Activated CD8-positive, alpha-beta memory T cell treated with anti-CD3 and anti-CD28 coated beads for 36 hours (primary cell): ENCODE measurements at regions not wholly inside any gene's neighbourhood (a gene's known extent, or its start where the extent isn't known, plus 50 kb on each side); places are given as distances from the start of the nearest gene placed in this dataset.

ENCODE experiments used
- CTCF ChIA-PET: fragments of 350-600 bp; sonication (Branson Sonifier 250); formaldehyde crosslinking; loops from one replicate; lab custom pipeline; 2021; ENCODE audit warnings: antibody characterized with exemption; lab: Charles Lee
- POLR2A ChIA-PET: fragments of 350-600 bp; sonication (Branson Sonifier 250); formaldehyde crosslinking; loops from one replicate; lab custom pipeline; 2021; ENCODE audit warnings: antibody characterized with exemption; lab: Charles Lee

- POLR2A ChIA-PET = no interaction called here
- CTCF ChIA-PET = no interaction called here
Measured at GRCh38 chr14:96635850-96636249, 133.7 kb downstream of the PAPOLA start.

DNA sequence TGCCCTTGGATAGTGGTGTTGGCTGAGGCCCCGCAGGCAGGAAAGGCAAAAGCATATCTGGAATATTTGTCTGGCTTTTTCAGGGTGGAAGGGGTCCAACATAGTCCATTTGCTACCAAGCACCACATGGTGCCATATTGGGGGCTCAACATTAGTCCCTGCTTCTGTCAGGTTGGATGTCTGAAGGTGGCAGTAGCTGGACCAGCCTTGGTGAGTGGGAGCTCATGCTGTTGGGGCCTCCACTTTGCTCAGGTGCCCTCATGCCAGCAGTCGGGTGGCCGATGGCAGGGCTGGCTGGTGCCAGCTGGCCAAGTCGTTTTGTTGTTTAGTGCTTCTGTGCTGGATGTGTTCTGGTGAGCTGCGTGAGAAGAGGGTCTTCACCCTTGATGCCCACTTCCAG is 135.3 kb downstream of the PAPOLA start:
- ChIA-PET POLR2A (no interaction called here), CTCF (no interaction called here)

DNA sequence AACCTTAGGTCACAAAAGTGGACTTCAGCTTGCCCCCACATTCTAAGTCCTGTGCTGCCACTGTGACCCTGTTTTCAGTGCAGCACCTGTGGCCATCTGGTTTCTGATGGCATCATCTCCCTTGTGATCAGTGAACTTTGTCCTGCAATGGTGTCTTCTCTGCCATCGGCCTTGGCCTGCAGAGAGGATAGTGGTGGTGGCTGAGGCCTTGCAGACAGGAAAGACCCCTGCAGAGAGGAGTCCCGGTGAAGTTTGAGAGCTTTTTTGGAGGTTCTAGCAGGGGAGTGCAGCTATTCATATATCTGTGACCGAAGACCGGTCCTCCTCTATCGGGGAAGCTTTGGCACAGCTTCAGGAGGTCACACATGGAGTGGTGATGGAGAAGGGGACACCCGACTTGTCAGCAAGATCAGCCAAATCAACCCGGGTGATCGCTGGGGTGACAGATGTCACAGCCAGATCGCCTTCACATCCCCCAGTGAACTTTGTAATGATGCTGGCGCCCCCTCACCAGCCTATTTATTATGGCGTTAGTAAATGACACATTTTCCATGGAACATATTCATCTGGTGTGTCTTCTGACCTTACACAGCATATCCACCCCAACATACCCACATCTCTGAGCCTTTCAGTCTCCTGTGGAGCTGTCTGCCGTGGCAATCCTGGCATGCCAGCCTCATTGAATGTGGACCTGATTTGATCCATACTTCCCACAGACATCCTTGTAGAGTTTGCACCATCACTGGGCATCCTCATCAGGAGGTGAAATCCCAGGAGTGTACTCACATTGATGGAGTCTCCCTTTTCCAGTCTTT is 136.1 kb downstream of the PAPOLA start:
- CTCF ChIA-PET = no interaction called here

DNA sequence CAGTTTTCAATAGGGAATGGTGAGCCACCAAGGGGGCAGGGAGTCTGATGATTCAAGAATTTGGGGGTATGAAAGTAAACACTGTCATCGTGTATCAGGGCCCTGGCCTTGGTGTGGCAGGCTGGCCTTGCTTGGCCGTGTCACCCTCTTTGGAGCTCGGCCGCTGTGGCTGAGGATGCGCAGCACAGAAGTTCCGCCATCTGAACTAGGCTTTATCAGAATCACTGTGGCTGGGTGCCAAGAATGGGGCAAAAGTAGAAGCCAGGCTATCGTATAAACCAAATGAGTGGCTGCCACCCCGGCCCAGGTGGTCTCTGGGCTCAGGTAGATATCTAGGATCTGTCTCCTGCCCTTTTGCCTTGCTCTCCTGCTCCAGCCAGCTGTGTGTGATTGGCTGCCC is 137.4 kb downstream of the PAPOLA start:
- ChIA-PET CTCF (no interaction called here), POLR2A (no interaction called here)

More for the DNA sequence above, 136.1 kb downstream of the PAPOLA start:
- POLR2A ChIA-PET = no interaction called here

DNA sequence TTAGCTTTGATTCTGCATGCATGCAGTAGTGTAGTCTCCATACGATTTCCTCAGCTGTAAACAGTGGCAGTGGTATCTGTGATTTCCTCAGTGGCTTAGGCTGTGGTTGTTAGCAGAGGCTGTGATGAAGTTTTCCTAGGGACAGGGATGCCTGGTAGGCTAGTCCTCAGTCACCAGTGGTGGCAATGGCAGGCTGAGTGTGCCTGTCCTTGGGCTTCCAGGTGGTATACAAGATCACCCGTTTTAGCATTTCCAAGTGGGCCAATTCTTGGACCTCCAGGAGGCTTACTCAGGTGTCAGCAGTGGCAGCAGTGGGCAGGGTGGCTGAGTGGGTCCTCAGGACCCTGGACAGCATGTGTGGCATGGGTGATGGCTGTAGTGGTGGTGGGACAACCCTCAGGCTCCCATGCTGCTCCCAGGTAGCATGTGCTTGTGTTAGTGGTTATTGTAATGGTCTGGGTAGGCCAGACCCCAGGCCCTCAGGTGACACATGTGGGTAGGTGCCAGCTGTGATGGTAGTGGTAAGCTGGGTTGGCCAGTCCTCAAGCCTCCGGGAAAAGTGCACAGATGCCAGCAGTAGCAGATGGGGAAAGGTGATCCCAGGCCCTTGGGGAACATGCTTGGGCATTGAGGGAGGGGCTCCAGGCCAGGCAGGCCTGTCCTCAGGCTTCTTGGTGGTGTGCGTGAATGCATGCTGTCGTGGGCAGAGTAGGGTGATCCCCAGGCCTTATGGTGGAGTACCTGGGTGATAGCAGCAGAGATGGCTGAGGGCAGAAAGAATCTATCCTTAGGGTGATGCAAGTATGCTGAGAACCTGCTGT is 146.5 kb downstream of the PAPOLA start:
- ChIA-PET CTCF (no interaction called here), POLR2A (no interaction called here)

GRCh38 chr14:96649327-96649601 is 147.1 kb downstream of the PAPOLA start:
- CTCF ChIA-PET = no interaction called here
- POLR2A ChIA-PET = no interaction called here

DNA sequence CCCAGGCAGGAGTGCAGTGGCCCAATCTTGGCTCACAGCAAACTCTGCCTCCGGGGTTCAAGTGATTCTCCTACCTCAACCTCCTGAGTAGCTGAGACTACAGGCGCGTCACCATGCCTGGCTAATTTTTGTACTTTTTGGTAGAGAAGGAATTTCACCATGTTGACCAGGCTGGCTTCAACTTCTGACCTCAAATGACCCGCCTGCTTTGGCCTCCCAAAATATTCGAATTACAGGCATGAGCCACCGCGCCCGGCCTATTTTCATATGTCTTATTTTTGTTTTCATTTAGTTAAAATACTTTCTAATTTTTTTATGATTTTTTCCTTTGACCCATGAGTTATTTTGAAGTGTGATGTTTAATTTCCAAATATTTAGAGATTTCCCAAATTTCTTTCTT is 143.6 kb upstream of the VRK1 start:
- CTCF ChIA-PET = no interaction called here
- POLR2A ChIA-PET = no interaction called here

GRCh38 chr14:96658611-96659010 is 138.6 kb upstream of the VRK1 start:
- CTCF ChIA-PET = no interaction called here
- POLR2A ChIA-PET = no interaction called here

GRCh38 chr14:96660123-96660522 is 137.1 kb upstream of the VRK1 start:
- ChIA-PET CTCF (no interaction called here), POLR2A (no interaction called here)

- CTCF ChIA-PET = no interaction called here
- POLR2A ChIA-PET = no interaction called here
Measured at GRCh38 chr14:96660667-96661066, 136.5 kb upstream of the VRK1 start.

GRCh38 chr14:96661244-96661969 is 135.8 kb upstream of the VRK1 start:
- CTCF ChIA-PET = no interaction called here
- POLR2A ChIA-PET = no interaction called here

GRCh38 chr14:96662116-96662970 is 134.8 kb upstream of the VRK1 start:
- ChIA-PET POLR2A (no interaction called here), CTCF (no interaction called here)

- CTCF ChIA-PET = no interaction called here
- POLR2A ChIA-PET = no interaction called here
Measured at GRCh38 chr14:96663076-96663475, 134.1 kb upstream of the VRK1 start.

DNA sequence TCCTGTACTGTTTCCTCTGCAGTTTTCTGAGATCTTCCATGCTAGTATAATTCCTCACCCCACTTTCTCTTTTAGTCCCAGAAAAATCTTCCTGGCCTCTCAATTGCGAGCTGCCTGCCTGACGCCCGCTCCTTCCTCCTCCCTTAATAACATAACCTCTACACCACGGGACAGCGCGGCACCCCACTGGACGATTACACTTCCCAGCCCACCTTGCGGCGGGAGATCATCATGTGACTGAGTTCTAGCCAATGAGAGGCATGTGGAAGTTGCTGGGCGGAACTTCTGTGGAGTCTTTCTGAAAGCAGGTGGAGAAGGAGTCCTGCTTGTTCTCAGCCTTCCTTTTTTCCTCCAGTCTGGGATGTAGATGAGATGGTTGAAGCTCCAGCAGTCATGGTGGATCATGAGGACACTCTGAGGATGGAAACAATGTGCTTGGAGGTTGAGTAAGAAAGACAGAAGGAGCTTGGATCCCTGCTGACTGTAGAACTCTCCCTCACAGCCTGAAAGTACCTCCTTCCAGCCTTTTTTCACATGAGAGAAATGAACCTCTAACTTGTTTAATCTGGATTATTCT is 133.6 kb upstream of the VRK1 start:
- POLR2A ChIA-PET = no interaction called here
- CTCF ChIA-PET = no interaction called here

GRCh38 chr14:96666088-96666487 is 131.1 kb upstream of the VRK1 start:
- CTCF ChIA-PET = no interaction called here
- POLR2A ChIA-PET = no interaction called here

GRCh38 chr14:96670391-96670790 is 126.8 kb upstream of the VRK1 start:
- ChIA-PET CTCF (no interaction called here), POLR2A (no interaction called here)

GRCh38 chr14:96671218-96671617 is 126.0 kb upstream of the VRK1 start:
- ChIA-PET POLR2A (no interaction called here), CTCF (no interaction called here)

DNA sequence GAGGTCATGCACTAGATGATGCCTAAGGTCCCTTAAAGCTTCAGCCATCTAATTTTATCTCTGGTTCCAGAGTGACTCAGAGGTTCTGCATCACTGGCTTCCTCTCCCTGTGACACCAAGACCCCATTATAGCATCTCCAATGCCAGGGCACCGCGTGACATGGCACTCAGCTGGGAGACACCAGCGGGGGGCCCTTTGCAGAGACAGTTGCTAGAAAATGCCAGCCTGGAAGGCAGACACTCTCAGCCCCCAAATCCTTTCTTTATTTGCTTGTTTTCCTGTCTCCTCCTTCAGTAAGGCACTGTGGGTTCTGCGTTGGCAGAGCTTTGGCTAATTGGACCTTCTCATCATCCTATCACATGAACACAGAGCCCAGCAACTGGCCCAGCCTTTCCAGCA is 123.5 kb upstream of the VRK1 start:
- CTCF ChIA-PET = no interaction called here
- POLR2A ChIA-PET = no interaction called here

DNA sequence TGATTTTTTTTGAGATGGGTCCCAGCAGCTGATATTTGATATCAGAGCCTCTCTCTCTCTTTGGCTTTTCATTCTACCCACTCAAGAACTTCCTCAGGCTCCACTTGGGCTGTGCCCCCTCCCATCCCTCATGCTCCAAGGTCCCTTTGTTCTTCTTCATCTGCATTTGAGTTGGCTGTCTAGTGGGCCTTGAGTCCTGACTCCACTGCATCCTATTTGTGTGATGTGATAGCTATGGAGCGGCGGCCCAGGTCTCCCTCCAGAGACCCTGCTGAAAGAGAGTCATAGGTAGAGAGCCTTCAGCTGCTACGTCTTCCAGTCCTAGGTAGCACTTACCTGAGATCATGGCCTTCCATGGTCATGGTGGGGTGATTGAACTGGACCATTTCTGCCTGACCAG is 123.1 kb upstream of the VRK1 start:
- POLR2A ChIA-PET = no interaction called here
- CTCF ChIA-PET = no interaction called here
